HG02678 (cell line): ENCODE measurements at regions not wholly inside any gene's neighbourhood (a gene's known extent, or its start where the extent isn't known, plus 50 kb on each side); places are given as distances from the start of the nearest gene placed in this dataset.

Experiments used
- ATAC-seq: cut with Tn5 transposase; IDR thresholded peaks from one replicate; pipeline ENCODE4 v1.9.1; 2021; ENCODE audit warnings: mild to moderate bottlenecking, moderate library complexity; ENCODE audit not compliant: unreplicated experiment

DNA sequence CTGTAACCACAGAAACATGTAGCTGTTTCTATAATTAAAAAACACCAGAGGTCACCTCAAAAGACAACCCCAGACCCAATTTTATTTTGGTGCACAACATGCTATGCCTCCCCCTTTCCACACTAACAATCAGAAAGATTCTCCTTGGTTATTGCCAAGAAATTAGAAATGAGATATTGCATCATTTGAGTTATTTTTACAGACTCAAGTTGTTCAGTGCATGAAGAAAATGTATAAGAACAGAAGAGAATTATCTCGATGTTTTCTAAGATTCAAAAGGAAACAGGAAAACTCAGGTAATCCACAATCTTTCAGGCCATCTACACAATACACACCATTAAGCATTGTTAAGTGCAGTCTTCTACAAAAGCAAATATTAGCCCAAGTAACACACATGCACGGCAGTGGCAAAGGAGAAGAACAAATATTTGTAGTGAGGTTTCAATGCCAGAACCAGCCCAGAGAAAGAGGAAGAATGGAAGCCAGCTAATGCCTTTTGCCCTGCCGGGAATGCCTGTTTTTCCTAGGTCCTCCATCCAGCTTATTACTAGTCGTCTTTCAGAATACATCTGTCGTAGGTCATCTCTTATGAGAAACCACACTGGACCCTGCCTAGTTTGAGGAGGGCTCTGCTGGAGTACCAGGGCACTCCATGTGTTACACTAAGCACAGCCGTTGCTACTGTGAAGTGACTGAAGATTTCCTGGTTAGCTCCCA is 67.6 kb upstream of the C1GALT1 start:
- ATAC-seq, result no peak

DNA sequence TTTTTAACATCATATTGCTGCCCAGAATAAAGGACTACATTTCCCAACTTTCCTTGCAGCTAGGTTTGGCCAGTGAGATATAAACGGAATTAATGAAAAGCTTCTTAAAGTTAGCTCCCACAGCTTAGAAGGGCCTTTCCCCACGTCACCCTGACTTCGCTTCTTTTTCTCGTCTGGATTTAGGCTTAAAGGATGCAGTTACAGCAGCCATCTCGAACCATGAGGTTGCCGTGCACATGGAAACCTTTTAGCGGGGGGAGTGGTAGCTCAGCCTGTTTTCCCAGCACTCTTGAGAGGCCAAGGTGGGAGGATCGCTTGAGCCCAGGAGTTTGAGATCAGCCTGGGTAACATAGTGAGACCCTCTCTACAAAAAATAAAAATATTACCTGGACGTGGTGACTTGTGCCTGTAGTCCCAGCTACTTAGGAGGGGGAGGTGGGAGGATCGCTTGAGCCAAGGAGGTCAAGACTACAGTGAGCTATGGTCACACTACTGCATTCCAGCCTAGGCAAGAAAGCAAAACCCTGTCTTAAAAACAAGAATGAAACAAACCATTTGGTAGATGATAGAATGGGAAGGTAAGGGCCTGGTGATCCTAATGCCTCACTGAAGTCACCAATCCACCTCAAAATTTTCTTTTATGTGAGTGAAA is 64.3 kb upstream of the C1GALT1 start:
- ATAC-seq, result no peak

DNA sequence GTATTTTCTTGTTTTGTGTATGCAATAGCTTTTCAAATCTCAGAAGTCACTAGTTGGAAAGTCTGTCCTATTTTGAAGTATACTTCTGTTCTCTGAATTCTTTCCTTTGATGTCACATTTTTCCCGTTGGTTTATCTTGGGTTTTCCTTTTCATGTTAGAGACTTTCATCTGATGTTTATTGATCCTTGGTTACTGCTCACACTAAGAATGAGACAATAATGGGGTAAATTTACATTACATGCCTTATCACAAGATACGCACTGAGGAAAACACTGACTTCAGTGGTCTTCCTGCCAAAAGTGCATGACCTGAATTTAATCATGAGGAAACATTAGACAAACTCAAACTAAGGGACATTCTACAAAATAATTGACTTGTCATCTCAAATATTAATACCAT is 63.5 kb upstream of the C1GALT1 start:
- ATAC-seq, result no peak

DNA sequence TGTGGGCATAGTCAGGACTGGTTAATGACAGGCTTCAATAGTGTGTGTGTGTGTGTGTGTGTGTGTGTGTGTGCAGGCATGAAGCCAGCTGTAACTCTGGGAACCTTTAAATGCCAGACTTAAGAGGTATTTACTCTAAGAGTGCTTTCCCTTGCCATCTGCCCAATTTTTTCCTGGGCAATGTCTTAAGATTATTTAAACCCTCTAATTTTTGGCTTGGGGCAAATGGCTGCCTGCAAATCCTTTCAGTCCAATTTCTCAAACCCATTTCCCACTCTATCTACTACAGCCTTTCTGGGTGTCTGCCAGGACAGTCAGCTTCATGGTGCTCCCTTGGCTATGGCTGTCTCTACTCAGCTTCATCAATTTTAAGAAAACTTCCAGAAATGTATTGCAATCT is 62.6 kb upstream of the C1GALT1 start:
- no peak for ATAC-seq

DNA sequence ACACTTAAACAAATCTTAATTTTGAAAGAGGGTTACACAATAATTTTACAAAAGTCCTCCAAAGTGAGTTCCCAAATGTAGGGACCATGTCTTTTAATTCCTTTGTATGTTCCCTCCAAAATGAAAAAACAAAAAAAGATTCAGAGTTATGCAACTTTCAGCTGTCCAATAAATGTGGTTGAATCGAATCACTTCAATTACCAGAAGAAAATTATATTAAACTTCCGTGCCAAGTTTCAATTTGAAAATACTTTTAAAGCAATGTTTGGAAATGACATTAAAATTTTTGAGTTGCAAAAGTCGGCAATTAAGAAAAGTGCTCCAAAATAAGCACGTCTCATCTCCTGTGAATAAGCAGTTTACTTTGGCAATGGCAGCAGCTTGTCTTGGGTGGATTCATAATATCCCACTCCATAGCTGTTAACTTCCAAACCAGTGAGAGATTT is 60.3 kb upstream of the C1GALT1 start:
- ATAC-seq, result no peak

DNA sequence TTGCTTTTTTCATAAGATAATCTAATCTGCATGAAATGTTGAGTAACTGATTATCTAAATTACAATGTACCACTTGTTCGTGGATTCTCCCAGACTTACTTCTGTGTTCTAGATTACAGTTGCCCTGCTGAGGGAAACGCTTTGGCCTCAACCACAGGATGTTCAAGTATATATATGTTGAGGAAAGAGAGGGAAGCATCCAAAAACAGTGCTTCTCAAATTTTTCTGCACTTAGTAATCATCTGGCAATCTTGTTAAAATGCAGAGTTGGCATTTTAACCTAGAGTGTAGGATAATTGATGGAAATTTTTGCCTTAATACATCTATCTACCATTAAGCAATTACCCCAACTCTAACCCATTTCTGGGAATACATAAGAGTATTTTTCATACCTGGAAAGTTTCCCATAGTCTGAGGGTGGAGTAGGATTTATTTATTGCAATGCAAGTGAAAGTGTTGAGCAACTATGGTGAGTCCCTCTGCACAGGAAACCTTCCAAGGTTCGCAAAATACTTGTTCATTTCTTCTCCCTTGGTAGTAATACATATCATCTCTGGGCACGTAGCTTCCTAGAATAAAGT is 59.6 kb upstream of the C1GALT1 start:
- no peak for ATAC-seq

DNA sequence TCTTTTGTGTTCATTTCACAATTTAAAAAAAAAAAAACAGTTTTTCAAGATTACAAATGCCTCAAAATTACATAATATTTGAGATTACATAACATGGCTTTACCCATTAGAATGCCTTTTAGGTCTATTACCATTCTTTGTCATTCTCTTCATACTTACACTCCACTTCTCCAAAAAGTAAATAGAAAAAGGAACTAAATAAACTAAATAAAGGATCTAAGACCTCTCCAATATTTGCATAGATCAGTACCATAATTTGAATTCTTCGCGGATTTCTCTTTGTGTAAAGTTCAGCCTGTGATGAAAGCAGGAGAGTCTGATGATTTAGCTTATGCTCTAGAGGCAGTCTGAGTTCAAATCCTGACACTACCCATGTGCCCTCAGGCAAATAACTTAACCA is 56.4 kb upstream of the C1GALT1 start:
- ATAC-seq, result no peak

DNA sequence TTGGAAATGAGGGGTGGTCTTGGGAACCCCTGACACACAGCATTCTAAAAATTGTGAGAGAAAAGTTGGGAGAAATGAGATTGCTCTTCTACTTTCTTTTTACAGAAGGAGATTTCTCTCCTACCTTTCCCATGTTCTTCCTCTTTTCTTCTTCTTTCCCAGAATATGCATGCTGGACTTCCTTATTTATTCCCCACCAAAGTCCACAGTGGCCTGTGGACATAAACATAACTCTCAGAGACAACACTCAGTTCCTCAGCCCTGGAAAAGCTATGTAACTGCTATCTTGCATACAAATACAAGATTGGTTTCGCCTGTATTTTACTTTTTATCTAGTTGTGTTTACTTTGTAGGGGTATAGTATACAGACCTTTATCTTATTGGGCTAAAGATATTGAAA is 54.6 kb upstream of the C1GALT1 start:
- ATAC-seq, result no peak

DNA sequence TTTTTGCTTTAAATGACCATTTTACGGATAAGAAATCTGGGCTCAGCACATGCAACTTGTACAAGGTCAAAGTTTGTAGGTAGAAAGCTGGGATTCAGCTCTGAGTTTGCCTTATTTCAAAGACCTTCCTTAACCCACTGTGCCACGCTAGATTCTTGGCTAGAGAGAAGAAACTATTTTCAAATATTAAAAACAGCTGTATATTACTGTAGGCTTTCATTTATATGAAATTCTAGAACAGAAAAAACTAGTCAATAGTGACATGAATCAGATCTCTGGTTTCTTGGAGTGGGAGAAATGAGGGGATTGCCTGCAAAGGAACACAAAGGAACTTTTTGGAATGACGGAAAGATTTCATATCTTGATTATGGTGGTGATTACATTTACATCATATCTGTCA is 53.0 kb upstream of the C1GALT1 start:
- ATAC-seq, result no peak

DNA sequence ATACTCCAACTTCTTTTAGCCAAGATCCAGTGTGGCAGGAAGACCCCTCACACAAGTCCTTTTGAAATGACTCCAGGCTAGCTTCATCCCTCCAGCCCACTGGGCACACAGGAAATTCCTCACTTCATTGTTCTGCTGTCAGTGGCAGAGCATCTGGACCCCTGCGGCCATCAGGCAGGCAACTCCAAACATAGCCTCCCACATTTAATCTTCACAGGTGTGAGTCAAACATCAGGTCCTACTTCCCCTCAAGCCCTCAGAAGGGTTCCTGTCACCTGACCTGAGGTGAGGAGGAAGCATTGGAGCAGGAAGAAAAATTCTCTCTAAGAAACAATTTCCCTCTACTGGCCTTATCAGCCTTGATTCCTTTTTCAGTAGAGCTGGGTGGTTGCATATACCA is 51.1 kb upstream of the C1GALT1 start:
- no peak for ATAC-seq
